ENCODE measurements at regions not wholly inside any gene's neighbourhood (a gene's known extent, or its start where the extent isn't known, plus 50 kb on each side); places are given as distances from the start of the nearest gene placed in this dataset.

GRCh38 chr14:100674897-100675619, 51.6 kb upstream of the DLK1 start:
- no peak for DNase-seq

- DNase-seq: no peak
Measured at GRCh38 chr14:100675699-100676684, 50.7 kb upstream of the DLK1 start.

Measured in GDM1 (cell line).